GM21723 (cell line): ENCODE measurements at regions not wholly inside any gene's neighbourhood (a gene's known extent, or its start where the extent isn't known, plus 50 kb on each side); places are given as distances from the start of the nearest gene placed in this dataset.
"Not testable (repeated sequence)": the region's sequence is repeated elsewhere in the genome, so short reads cannot be mapped to it uniquely, and the experiment has no call there.

Source experiments
- ATAC-seq: cut with Tn5 transposase; IDR thresholded peaks from one replicate; pipeline ENCODE4 v1.9.1; 2021; ENCODE audit warnings: mild to moderate bottlenecking, moderate library complexity; ENCODE audit not compliant: unreplicated experiment

- ATAC-seq: no peak
Observed at GRCh38 chr21:25170681-25171080, 436.6 kb downstream of the MRPL39 start.

GRCh38 chr21:25169370-25169769, 437.9 kb downstream of the MRPL39 start:
- no peak for ATAC-seq

- ATAC-seq: not testable (repeated sequence)
Observed at GRCh38 chr21:25166904-25167303, 440.4 kb downstream of the MRPL39 start.

GRCh38 chr21:25161571-25161970, 445.7 kb downstream of the MRPL39 start:
- ATAC-seq: no peak

- not testable (repeated sequence) for ATAC-seq
Observed at GRCh38 chr21:25155020-25155419, 452.3 kb downstream of the MRPL39 start.

GRCh38 chr21:25149022-25149421, 458.3 kb downstream of the MRPL39 start:
- ATAC-seq: no peak

GRCh38 chr21:25139414-25139813, 467.9 kb downstream of the MRPL39 start:
- no peak for ATAC-seq

- ATAC-seq: no peak
Observed at GRCh38 chr21:25133939-25134338, 473.3 kb downstream of the MRPL39 start.

GRCh38 chr21:25127811-25128210, 479.5 kb downstream of the MRPL39 start:
- no peak for ATAC-seq

- ATAC-seq: no peak
Observed at GRCh38 chr21:25127007-25127406, 480.3 kb downstream of the MRPL39 start.

GRCh38 chr21:25126564-25126963, 480.7 kb downstream of the MRPL39 start:
- ATAC-seq: no peak

- ATAC-seq: no peak
Observed at GRCh38 chr21:25118648-25119047, 488.6 kb downstream of the MRPL39 start.

- ATAC-seq: peak; percentile 92
Observed at GRCh38 chr21:25115021-25115420, 492.3 kb downstream of the MRPL39 start.

- ATAC-seq: no peak
Observed at GRCh38 chr21:25107708-25108107, 499.6 kb downstream of the MRPL39 start.

GRCh38 chr21:25103500-25104207, 503.6 kb downstream of the MRPL39 start:
- ATAC-seq: no peak

GRCh38 chr21:25097648-25098047, 509.6 kb downstream of the MRPL39 start:
- ATAC-seq: no peak

- no peak for ATAC-seq
Observed at GRCh38 chr21:25094695-25095094, 512.6 kb downstream of the MRPL39 start.

GRCh38 chr21:25092441-25093011, 514.8 kb downstream of the MRPL39 start:
- ATAC-seq: no peak

GRCh38 chr21:25081096-25081495, 526.2 kb downstream of the MRPL39 start:
- no peak for ATAC-seq

- no peak for ATAC-seq
Observed at GRCh38 chr21:25080661-25081060, 526.6 kb downstream of the MRPL39 start.

- no peak for ATAC-seq
Observed at GRCh38 chr21:25080141-25080540, 527.1 kb downstream of the MRPL39 start.

- ATAC-seq: no peak
Observed at GRCh38 chr21:25079053-25079452, 528.2 kb downstream of the MRPL39 start.

- ATAC-seq: no peak
Observed at GRCh38 chr21:25062061-25062460, 545.2 kb downstream of the MRPL39 start.
